HepG2 (cell line): ENCODE measurements at regions not wholly inside any gene's neighbourhood (a gene's known extent, or its start where the extent isn't known, plus 50 kb on each side); places are given as distances from the start of the nearest gene placed in this dataset.

Experiments
- ATAC-seq: fragments of 200-7000 bp; cut with Tn5 transposase; 3 replicates; pipeline ENCODE4 v1.9.1; 2020; ENCODE audit warnings: mild to moderate bottlenecking, moderate library complexity
- BruUV-seq: library from RNA; stranded (reverse); fragments of 400-500 nt; replicated peaks from 2 replicates; lab custom pipeline; 2021; lab: Mats Ljungman, UMichigan
- CTCF ChIA-PET: fragments of 300-600 bp; formaldehyde crosslinking; extraction: SDS; loops from one replicate; lab custom pipeline; 2021; ENCODE audit warnings: low total read pairs, inconsistent platforms, low intra/inter-chr PET ratio; lab: Yijun Ruan, JAX
- POLR2A ChIA-PET: fragments of 350-600 bp; sonication (Branson Sonifier 250); formaldehyde crosslinking; loops from one replicate; lab custom pipeline; 2020; ENCODE audit warnings: antibody characterized with exemption, inconsistent platforms; lab: Yijun Ruan, JAX
- DNase-seq: peaks from one replicate; pipeline ENCODE4 v3.0.0-alpha.2; 2015; ENCODE audit warnings: low spot score
- FAIRE-seq: peaks from 3 replicates; lab custom pipeline; 2011; peaks lifted over from hg19 to GRCh38; lab: Jason Lieb, UNC
- H2AFZ ChIP-seq: one replicate; pipeline ENCODE4 v1.6.1; 2011; ENCODE audit warnings: low read length, inconsistent platforms
- H3K27ac ChIP-seq: fragments of 300-600 bp; 3 replicates; pipeline ENCODE4 v1.8.0; 2011; ENCODE audit warnings: mixed run types, mild to moderate bottlenecking, mixed read lengths, low read length, inconsistent platforms; ENCODE audit not compliant: insufficient read depth; ENCODE audit errors: extremely low read length
- H3K27me3 ChIP-seq, 2 experiments: fragments of 200-600 bp in 1 of 2; 2 replicates in 1 of 2; 3 replicates in 1 of 2; pipeline versions ENCODE4 v1.6.0 to v1.8.0; 2011; ENCODE audit warnings: low read length in 2 of 2, mild to moderate bottlenecking in 2 of 2, moderate library complexity in 2 of 2, inconsistent platforms in 1 of 2; ENCODE audit not compliant: insufficient read depth in 2 of 2, control insufficient read depth in 1 of 2
- H3K36me3 ChIP-seq, 2 experiments: fragments of 200-600 bp in 1 of 2; replicated peaks in 1 of 2; 2 replicates in 1 of 2; 3 replicates in 1 of 2; pipeline versions ENCODE4 v1.5.1 to v1.8.0; 2011; ENCODE audit warnings: low read length in 2 of 2, inconsistent platforms in 1 of 2; ENCODE audit not compliant: insufficient read depth in 2 of 2, control insufficient read depth in 1 of 2
- H3K4me1 ChIP-seq: 2 replicates; pipeline ENCODE4 v1.5.1; 2012; ENCODE audit warnings: low read length, inconsistent platforms; ENCODE audit not compliant: insufficient read depth
- H3K4me2 ChIP-seq: 2 replicates; pipeline ENCODE4 v1.6.0; 2011; ENCODE audit warnings: low read depth, low read length, inconsistent platforms
- H3K4me3 ChIP-seq, 3 experiments: fragments of 200-600 bp in 1 of 3; sonication (generic), shearing (Covaris generic) in 1 of 3; replicated peaks in 1 of 3; 2 replicates each; pipeline ENCODE4 v1.5.1; 2011 to 2016; ENCODE audit warnings: low read length in 3 of 3, inconsistent platforms in 2 of 3, low read depth in 2 of 3, mild to moderate bottlenecking in 2 of 3, control low read depth in 1 of 3, mixed read lengths in 1 of 3; ENCODE audit not compliant: insufficient read depth in 1 of 3
- H3K79me2 ChIP-seq: one replicate; pipeline ENCODE4 v1.6.1; 2011; ENCODE audit warnings: low read length, inconsistent platforms; ENCODE audit not compliant: insufficient read depth
- H3K9ac ChIP-seq: 2 replicates; pipeline ENCODE4 v1.6.0; 2011; ENCODE audit warnings: mild to moderate bottlenecking, low read depth, low read length, inconsistent platforms; ENCODE audit not compliant: insufficient read depth
- H3K9me3 ChIP-seq: 2 replicates; pipeline ENCODE4 v1.5.1; 2012; ENCODE audit warnings: mild to moderate bottlenecking, low read length
- H4K20me1 ChIP-seq: 2 replicates; pipeline ENCODE4 v1.6.0; 2011; ENCODE audit warnings: inconsistent platforms, mild to moderate bottlenecking, low read length, moderate library complexity; ENCODE audit not compliant: insufficient read depth
- MLLT10 ChIP-seq: sonication (generic); formaldehyde crosslinking; IDR thresholded peaks from 2 replicates; pipeline ENCODE4 v1.4.0; 2020; ENCODE audit warnings: missing genetic modification reagents
- PCBP1 ChIP-seq: fragments of 200-400 bp; formaldehyde crosslinking; IDR thresholded peaks from 2 replicates; pipeline ENCODE4 v1.6.1; 2017; ENCODE audit warnings: mild to moderate bottlenecking, low read depth, low read length, borderline replicate concordance
- SP140L ChIP-seq: sonication (generic); formaldehyde crosslinking; IDR thresholded peaks from 2 replicates; pipeline ENCODE4 v1.4.0; 2020; ENCODE audit warnings: missing genetic modification reagents, borderline replicate concordance
- THAP7 ChIP-seq: sonication (generic); formaldehyde crosslinking; IDR thresholded peaks from 2 replicates; pipeline ENCODE4 v1.8.1; 2023; ENCODE audit warnings: mild to moderate bottlenecking, missing genetic modification reagents
- XBP1 ChIP-seq: sonication (generic); formaldehyde crosslinking; IDR thresholded peaks from 2 replicates; pipeline ENCODE4 v1.5.0; 2020; ENCODE audit warnings: missing genetic modification reagents
- WGBS: methylation state at CpG from one replicate; pipeline ENCODE4 v1.1.6; 2017; ENCODE audit warnings: low lambda C conversion rate; 5-methylcytosine and 5-hydroxymethylcytosine counted together
- in situ Hi-C: cut with HindIII; loops from 2 replicates; pipeline ENCODE4 v1.10.0; 2017; ENCODE audit warnings: low pct_unique_long_range_greater_than_20kb; ENCODE audit not compliant: extremely low pct_ligation_motif_present
- intact Hi-C: fragments of 100-400 bp; cut with micrococcal nuclease; formaldehyde crosslinking; loops from one replicate; pipeline ENCODE4 v1.10.0; 2022; ENCODE audit not compliant: unreplicated experiment
- TF ChIP-seq, protein P1 (sequence below): sonication (generic); formaldehyde crosslinking; IDR thresholded peaks from 2 replicates; pipeline ENCODE4; 2020; ENCODE audit warnings: missing genetic modification reagents, mild to moderate bottlenecking, borderline replicate concordance

DNA sequence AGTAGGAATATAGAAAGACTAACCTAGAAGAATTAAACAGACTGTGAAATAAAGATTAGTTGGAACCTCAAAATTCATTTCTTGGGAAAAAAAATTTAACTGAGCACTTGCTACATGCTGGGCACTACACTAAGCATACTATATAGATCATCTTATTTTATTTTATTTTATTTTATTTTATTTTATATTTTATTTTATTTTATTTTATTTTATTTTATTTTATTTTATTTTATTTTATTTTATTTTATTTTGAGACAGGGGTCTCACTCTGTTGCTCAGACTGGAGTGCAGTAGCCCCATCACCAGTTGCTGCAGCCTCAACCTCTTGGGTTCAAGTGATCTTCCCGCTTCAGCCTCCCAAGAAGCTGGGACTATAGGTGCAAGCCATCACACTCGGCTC is 74.5 kb upstream of the DSC1 start:
- in situ Hi-C loops (no loop called here), intact Hi-C loops (no loop called here)
- H3K79me2 ChIP-seq = no peaks in the 10 kb centered on the region
- no peak for ATAC-seq
- no peak for FAIRE-seq
- no peak overlapping the region for H3K27ac ChIP-seq
- ChIA-PET CTCF (no interaction called here), POLR2A (interaction anchor here (1.8 kb wide), 1 partner anchor 8 kb away, joined by 3 read pairs; no protein-coding TSS in a partner anchor)
- H2AFZ ChIP-seq = no peak overlapping the region
- H3K4me3 ChIP-seq = no peak overlapping the region
- no peak overlapping the region for H3K9ac ChIP-seq
- TF ChIP-seq THAP7 (no peak), MLLT10 (CRISPR knock-in tag) (no peak), PCBP1 (no peak), SP140L (CRISPR knock-in tag) (no peak), XBP1 (no peak)
- TF ChIP-seq, protein P1, sequence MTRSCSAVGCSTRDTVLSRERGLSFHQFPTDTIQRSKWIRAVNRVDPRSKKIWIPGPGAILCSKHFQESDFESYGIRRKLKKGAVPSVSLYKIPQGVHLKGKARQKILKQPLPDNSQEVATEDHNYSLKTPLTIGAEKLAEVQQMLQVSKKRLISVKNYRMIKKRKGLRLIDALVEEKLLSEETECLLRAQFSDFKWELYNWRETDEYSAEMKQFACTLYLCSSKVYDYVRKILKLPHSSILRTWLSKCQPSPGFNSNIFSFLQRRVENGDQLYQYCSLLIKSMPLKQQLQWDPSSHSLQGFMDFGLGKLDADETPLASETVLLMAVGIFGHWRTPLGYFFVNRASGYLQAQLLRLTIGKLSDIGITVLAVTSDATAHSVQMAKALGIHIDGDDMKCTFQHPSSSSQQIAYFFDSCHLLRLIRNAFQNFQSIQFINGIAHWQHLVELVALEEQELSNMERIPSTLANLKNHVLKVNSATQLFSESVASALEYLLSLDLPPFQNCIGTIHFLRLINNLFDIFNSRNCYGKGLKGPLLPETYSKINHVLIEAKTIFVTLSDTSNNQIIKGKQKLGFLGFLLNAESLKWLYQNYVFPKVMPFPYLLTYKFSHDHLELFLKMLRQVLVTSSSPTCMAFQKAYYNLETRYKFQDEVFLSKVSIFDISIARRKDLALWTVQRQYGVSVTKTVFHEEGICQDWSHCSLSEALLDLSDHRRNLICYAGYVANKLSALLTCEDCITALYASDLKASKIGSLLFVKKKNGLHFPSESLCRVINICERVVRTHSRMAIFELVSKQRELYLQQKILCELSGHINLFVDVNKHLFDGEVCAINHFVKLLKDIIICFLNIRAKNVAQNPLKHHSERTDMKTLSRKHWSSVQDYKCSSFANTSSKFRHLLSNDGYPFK (CRISPR knock-in tag) = no peak
- no peak for DNase-seq
- BruUV-seq = no TSS peak
- 97% methylated on average over 2 of the region's 2 CpGs for WGBS
- H3K4me1 ChIP-seq = peaks cover 47% of the 10 kb centered on the region
- H3K27me3 ChIP-seq = no peaks in the 10 kb centered on the region
- no peaks in the 10 kb centered on the region for H3K9me3 ChIP-seq
- H3K36me3 ChIP-seq = no peaks in the 10 kb centered on the region
- no peak overlapping the region for H3K4me2 ChIP-seq
- no peaks in the 10 kb centered on the region for H4K20me1 ChIP-seq
